ENCODE measurements at regions not wholly inside any gene's neighbourhood (a gene's known extent, or its start where the extent isn't known, plus 50 kb on each side); places are given as distances from the start of the nearest gene placed in this dataset.

DNA sequence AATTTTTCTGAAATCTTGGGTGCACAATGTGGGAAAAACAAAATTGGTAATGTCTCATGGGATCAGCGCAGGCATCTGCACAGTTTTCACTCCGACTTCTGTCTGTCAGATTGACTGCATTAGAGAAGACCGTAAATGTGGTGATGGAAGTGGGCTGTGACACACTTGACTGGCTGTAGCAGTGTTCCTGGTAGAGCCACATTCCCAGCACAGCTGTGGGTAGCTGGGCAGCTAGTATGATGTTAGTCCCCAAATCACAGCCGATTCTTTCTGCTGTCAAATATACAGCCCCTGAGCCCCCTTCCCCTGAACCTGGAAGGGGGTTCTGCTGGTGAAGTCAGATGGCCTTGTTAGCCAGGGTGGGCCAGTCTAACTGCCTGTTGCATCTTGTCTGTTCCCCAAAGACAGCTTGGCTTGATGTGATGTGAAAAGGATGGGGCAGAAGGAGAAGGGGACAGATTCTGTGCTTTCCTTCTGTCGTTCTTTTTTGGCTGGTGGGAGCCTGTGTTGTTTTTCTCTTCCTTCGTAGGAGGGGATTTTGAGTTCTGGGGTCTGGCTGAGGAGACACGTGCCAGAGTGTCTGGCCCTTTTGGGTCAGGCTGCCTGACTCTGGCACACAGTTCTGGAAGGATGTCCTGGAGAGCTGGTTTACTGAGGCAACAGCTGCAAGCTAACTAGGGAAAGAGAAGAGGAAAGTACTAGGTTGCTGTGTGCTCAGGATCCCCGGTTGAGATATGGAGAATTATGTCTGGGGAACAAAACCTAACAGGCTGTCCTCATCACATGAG lies 66.4 kb upstream of the SPRY4 start:
- Histone ChIP-seq H3K27me3 (ENCODE audit: low read depth, low read length) (no peaks in the 10 kb centered on the region), H3K4me2 (ENCODE audit: low read length) (no peak overlapping the region), H3K4me3 (ENCODE audit: low read length) (no peak overlapping the region), H3K9ac (ENCODE audit: low read length) (no peak overlapping the region), H4K20me1 (ENCODE audit: insufficient read depth, low read length) (no peaks in the 10 kb centered on the region), H2AFZ (ENCODE audit: low read depth, low read length) (no peak overlapping the region), H3K27ac (ENCODE audit: low read length) (no peak overlapping the region), H3K36me3 (replicated peaks; ENCODE audit: low read depth, low read length) (no peaks in the 10 kb centered on the region), H3K4me1 (ENCODE audit: low read length) (no peaks in the 10 kb centered on the region; the same call in 1 of the 2 replicates), H3K9me3 (ENCODE audit: insufficient read depth, low read length) (no peaks in the 10 kb centered on the region), H3K79me2 (ENCODE audit: low read length) (no peaks in the 10 kb centered on the region)
- no peak for TF ChIP-seq EZH2phosphoT487 (IDR thresholded peaks at IDR 0.05; ENCODE audit: low read depth)
- TF ChIP-seq, protein P1, sequence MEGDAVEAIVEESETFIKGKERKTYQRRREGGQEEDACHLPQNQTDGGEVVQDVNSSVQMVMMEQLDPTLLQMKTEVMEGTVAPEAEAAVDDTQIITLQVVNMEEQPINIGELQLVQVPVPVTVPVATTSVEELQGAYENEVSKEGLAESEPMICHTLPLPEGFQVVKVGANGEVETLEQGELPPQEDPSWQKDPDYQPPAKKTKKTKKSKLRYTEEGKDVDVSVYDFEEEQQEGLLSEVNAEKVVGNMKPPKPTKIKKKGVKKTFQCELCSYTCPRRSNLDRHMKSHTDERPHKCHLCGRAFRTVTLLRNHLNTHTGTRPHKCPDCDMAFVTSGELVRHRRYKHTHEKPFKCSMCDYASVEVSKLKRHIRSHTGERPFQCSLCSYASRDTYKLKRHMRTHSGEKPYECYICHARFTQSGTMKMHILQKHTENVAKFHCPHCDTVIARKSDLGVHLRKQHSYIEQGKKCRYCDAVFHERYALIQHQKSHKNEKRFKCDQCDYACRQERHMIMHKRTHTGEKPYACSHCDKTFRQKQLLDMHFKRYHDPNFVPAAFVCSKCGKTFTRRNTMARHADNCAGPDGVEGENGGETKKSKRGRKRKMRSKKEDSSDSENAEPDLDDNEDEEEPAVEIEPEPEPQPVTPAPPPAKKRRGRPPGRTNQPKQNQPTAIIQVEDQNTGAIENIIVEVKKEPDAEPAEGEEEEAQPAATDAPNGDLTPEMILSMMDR (IDR thresholded peaks at IDR 0.05; ENCODE audit: low read depth, low read length) = no peak

DNA sequence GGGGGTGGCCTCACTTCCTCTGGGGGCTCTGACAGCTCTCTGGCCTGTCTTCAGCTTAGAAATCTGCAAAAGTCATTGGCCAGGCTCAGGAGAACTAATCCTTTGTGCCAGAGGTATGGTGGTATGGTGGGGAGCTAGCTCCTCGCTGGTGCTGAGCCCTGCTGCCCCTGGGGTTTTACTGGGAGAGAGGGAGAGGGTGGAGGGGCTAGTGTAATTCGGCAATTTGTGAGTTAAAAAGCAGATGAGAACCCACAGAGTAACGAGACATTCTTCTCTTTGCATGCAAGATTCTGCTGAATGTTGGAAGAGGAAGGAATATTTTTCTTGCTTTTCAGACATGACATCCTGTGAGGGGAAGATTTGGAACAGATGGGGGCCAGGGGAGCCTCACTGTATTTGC lies 65.5 kb upstream of the SPRY4 start:
- TF ChIP-seq EZH2phosphoT487 (IDR thresholded peaks at IDR 0.05; ENCODE audit: low read depth) = no peak
- TF ChIP-seq, protein P1 (IDR thresholded peaks at IDR 0.05; ENCODE audit: low read depth, low read length) = no peak
- no peaks in the 10 kb centered on the region for H4K20me1 ChIP-seq (ENCODE audit: insufficient read depth, low read length)
- H3K9ac ChIP-seq (ENCODE audit: low read length) = no peak overlapping the region
- no peak overlapping the region for H3K4me3 ChIP-seq (ENCODE audit: low read length)
- no peaks in the 10 kb centered on the region for H3K9me3 ChIP-seq (ENCODE audit: insufficient read depth, low read length)
- no peak overlapping the region for H3K4me2 ChIP-seq (ENCODE audit: low read length)
- no peak overlapping the region for H3K27ac ChIP-seq (ENCODE audit: low read length)
- no peaks in the 10 kb centered on the region for H3K79me2 ChIP-seq (ENCODE audit: low read length)
- H2AFZ ChIP-seq (ENCODE audit: low read depth, low read length) = no peak overlapping the region
- H3K4me1 ChIP-seq (ENCODE audit: low read length) = no peaks in the 10 kb centered on the region; the same call in 1 of the 2 replicates
- no peaks in the 10 kb centered on the region for H3K36me3 ChIP-seq (replicated peaks; ENCODE audit: low read depth, low read length)
- H3K27me3 ChIP-seq (ENCODE audit: low read depth, low read length) = no peaks in the 10 kb centered on the region

DNA sequence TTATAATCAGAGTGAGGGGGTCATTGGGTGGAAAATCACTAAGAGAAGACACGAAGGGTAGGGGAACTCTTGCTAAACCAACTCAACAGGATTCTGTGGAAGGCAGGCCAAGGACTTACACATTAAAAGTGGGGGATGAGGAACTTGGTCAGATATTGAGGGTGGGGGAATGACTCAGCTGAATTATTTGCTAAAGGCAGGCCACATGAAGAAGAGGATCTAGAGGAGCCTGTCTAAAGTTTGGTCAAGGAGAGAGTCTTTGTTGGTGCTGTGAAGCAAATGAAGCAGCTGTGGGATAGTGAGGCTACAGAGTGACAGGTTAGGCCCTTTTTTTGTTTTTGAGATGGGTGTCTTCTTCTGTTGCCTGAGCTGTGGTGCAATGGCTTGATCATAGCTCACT lies 63.9 kb upstream of the SPRY4 start:
- Histone ChIP-seq H3K4me1 (ENCODE audit: low read length) (no peaks in the 10 kb centered on the region; the same call in 1 of the 2 replicates), H3K9me3 (ENCODE audit: insufficient read depth, low read length) (no peaks in the 10 kb centered on the region), H4K20me1 (ENCODE audit: insufficient read depth, low read length) (no peaks in the 10 kb centered on the region), H3K9ac (ENCODE audit: low read length) (no peak overlapping the region), H3K27ac (ENCODE audit: low read length) (no peak overlapping the region), H3K4me2 (ENCODE audit: low read length) (no peak overlapping the region), H3K27me3 (ENCODE audit: low read depth, low read length) (no peaks in the 10 kb centered on the region), H3K36me3 (replicated peaks; ENCODE audit: low read depth, low read length) (no peaks in the 10 kb centered on the region), H2AFZ (ENCODE audit: low read depth, low read length) (no peak overlapping the region), H3K4me3 (ENCODE audit: low read length) (no peak overlapping the region), H3K79me2 (ENCODE audit: low read length) (no peaks in the 10 kb centered on the region)
- TF ChIP-seq EZH2phosphoT487 (IDR thresholded peaks at IDR 0.05; ENCODE audit: low read depth) = no peak
- TF ChIP-seq, protein P1 (IDR thresholded peaks at IDR 0.05; ENCODE audit: low read depth, low read length) = no peak

DNA sequence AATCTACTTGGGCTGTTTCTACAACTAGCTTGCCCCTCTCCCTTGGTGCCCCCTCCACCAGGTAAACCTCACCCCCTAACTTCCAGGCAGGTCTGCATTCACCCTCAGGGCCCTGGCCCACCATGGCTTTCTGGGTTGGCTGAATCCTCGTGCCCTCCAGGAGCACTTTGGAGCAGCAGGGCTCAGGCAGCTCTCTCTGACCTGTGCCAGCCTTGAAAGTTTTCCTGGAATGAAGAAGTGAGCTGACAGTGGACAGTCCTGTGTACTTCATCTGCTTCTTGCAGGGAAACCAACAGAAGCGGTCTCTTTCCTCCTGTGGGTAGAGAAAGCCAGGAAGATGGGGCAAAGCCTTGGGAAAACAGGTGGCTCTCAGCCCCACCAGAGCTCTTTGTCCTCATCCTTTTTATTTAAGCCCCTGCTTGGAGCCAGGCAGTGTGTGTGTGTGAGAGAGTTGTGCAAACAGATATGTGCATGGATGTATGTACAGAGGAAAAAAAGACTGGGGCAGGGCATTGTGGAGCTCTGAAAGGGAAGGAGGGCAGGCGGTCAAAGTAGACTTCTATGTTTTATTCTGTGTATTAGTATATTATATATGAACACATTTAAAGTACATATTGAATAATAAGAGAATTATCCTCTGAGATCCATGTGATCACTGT lies 62.3 kb upstream of the SPRY4 start:
- no peaks in the 10 kb centered on the region for H3K79me2 ChIP-seq (ENCODE audit: low read length)
- H3K9ac ChIP-seq (ENCODE audit: low read length) = no peak overlapping the region
- no peak overlapping the region for H3K27ac ChIP-seq (ENCODE audit: low read length)
- H3K27me3 ChIP-seq (ENCODE audit: low read depth, low read length) = no peaks in the 10 kb centered on the region
- H2AFZ ChIP-seq (ENCODE audit: low read depth, low read length) = no peak overlapping the region
- H3K4me1 ChIP-seq (ENCODE audit: low read length) = no peaks in the 10 kb centered on the region; the same call in 1 of the 2 replicates
- no peaks in the 10 kb centered on the region for H3K36me3 ChIP-seq (replicated peaks; ENCODE audit: low read depth, low read length)
- H3K4me3 ChIP-seq (ENCODE audit: low read length) = no peak overlapping the region
- no peak overlapping the region for H3K4me2 ChIP-seq (ENCODE audit: low read length)
- no peaks in the 10 kb centered on the region for H3K9me3 ChIP-seq (ENCODE audit: insufficient read depth, low read length)
- TF ChIP-seq, protein P1 (IDR thresholded peaks at IDR 0.05; ENCODE audit: low read depth, low read length) = no peak
- H4K20me1 ChIP-seq (ENCODE audit: insufficient read depth, low read length) = no peaks in the 10 kb centered on the region
